B cell (primary cell): ENCODE measurements at regions not wholly inside any gene's neighbourhood (a gene's known extent, or its start where the extent isn't known, plus 50 kb on each side); places are given as distances from the start of the nearest gene placed in this dataset.

Experiments used
- ATAC-seq: fragments of 200-7000 bp; cut with Tn5 transposase; one replicate; pipeline ENCODE4 v1.10.0; 2021; ENCODE audit warnings: low read depth, mild to moderate bottlenecking, moderate number of reproducible peaks, moderate library complexity
- CTCF ChIA-PET: fragments of 350-600 bp; sonication (Branson Sonifier 250); formaldehyde crosslinking; loops from one replicate; lab custom pipeline; 2021; ENCODE audit warnings: antibody characterized with exemption, inconsistent platforms; lab: Charles Lee
- POLR2A ChIA-PET: fragments of 350-600 bp; sonication (Branson Sonifier 250); formaldehyde crosslinking; loops from one replicate; lab custom pipeline; 2021; ENCODE audit warnings: antibody characterized with exemption; lab: Charles Lee
- DNase-seq: peaks from one replicate; pipeline ENCODE4 v3.0.0; 2013
- H2AFZ ChIP-seq: 2 replicates; pipeline ENCODE4 v1.6.1; 2012; ENCODE audit warnings: mild to moderate bottlenecking, low read depth, low read length; ENCODE audit not compliant: insufficient read depth, poor library complexity, severe bottlenecking
- H3K27ac ChIP-seq, 2 donors: 1 replicate in 1 of 2; 2 replicates in 1 of 2; pipeline ENCODE4 v1.5.1; 2012 to 2013; ENCODE audit warnings: low read length in 2 of 2, mild to moderate bottlenecking in 2 of 2, moderate library complexity in 1 of 2
- H3K27me3 ChIP-seq, 4 experiments: fragments of 200-600 bp in 1 of 4; sonication (generic) in 1 of 4; replicated peaks in 1 of 4; 1 replicate in 2 of 4; 2 replicates in 2 of 4; pipeline versions ENCODE4 v1.6.1 to v1.7.0; 2013 to 2016; ENCODE audit warnings: low read length in 3 of 4, mild to moderate bottlenecking in 2 of 4, mixed read lengths in 1 of 4, moderate library complexity in 1 of 4; ENCODE audit not compliant: insufficient read depth in 4 of 4, control insufficient read depth in 3 of 4; ENCODE audit errors: control extremely low read depth in 1 of 4
- H3K36me3 ChIP-seq, 2 experiments: replicated peaks in 1 of 2; 1 replicate in 1 of 2; 2 replicates in 1 of 2; pipeline versions ENCODE4 v1.6.1 to v1.7.1; 2013; ENCODE audit warnings: low read length in 1 of 2; ENCODE audit not compliant: insufficient read depth in 2 of 2, control insufficient read depth in 1 of 2; ENCODE audit errors: control extremely low read depth in 1 of 2, extremely low read depth in 1 of 2
- H3K4me1 ChIP-seq, 2 donors: fragments of 200-600 bp in 1 of 2; sonication (generic) in 1 of 2; 1 replicate in 1 of 2; 2 replicates in 1 of 2; pipeline versions ENCODE4 v1.5.1 to v1.6.1; 2013 to 2017; ENCODE audit warnings: low read length in 2 of 2; ENCODE audit not compliant: control insufficient read depth in 2 of 2, insufficient read depth in 2 of 2
- H3K4me2 ChIP-seq: replicated peaks from 2 replicates; pipeline ENCODE3; 2012; ENCODE audit warnings: mild to moderate bottlenecking, low read depth, low read length; ENCODE audit not compliant: poor library complexity, severe bottlenecking
- H3K4me3 ChIP-seq, 5 experiments: fragments of 200-600 bp in 1 of 5; sonication (generic) in 1 of 5; 1 replicate in 3 of 5; 2 replicates in 2 of 5; pipeline versions ENCODE4 v1.5.1 to v1.7.0; 2011 to 2016; ENCODE audit warnings: low read length in 4 of 5, mild to moderate bottlenecking in 4 of 5, low read depth in 2 of 5, control low read depth in 1 of 5, moderate library complexity in 1 of 5; ENCODE audit not compliant: insufficient read depth in 1 of 5; ENCODE audit errors: control extremely low read depth in 1 of 5, extremely low read depth in 1 of 5
- H3K79me2 ChIP-seq: fragments of 200-600 bp; sonication (generic); one replicate; pipeline ENCODE4 v1.6.0; 2016; ENCODE audit warnings: low read length; ENCODE audit not compliant: control insufficient read depth, insufficient read depth
- H3K9ac ChIP-seq: fragments of 200-600 bp; sonication (generic); 2 replicates; pipeline ENCODE4 v1.6.1; 2017; ENCODE audit warnings: mild to moderate bottlenecking, low read length, moderate library complexity
- H3K9me3 ChIP-seq, 3 donors: one replicate each; pipeline versions ENCODE4 v1.6.1 to v1.7.1; 2013; ENCODE audit warnings: low read length in 2 of 3; ENCODE audit not compliant: control insufficient read depth in 2 of 3, insufficient read depth in 1 of 3; ENCODE audit errors: control extremely low read depth in 1 of 3
- H4K20me1 ChIP-seq: 2 replicates; pipeline ENCODE4 v1.6.0; 2012; ENCODE audit warnings: mild to moderate bottlenecking, low read length; ENCODE audit not compliant: insufficient read depth, control insufficient read depth, poor library complexity, severe bottlenecking
- H3K27ac Mint-ChIP-seq: one replicate; pipeline ENCODE4 v1.8.0; 2021; ENCODE audit warnings: mixed read lengths
- H3K27me3 Mint-ChIP-seq: one replicate; pipeline ENCODE4 v1.8.0; 2021; ENCODE audit warnings: mixed read lengths
- H3K4me1 Mint-ChIP-seq: one replicate; pipeline ENCODE4 v1.8.0; 2021; ENCODE audit warnings: mixed read lengths
- H3K4me3 Mint-ChIP-seq: one replicate; pipeline ENCODE4 v1.8.0; 2021; ENCODE audit warnings: mixed read lengths
- H3K9me3 Mint-ChIP-seq: one replicate; pipeline ENCODE4 v1.8.0; 2022; ENCODE audit warnings: mixed read lengths; ENCODE audit not compliant: insufficient read depth
- CTCF ChIP-seq: fragments of 200-600 bp; IDR thresholded peaks from one replicate; pipeline ENCODE4 v1.8.0; 2022; ENCODE audit warnings: antibody characterized with exemption, mild to moderate bottlenecking
- EZH2 ChIP-seq: IDR thresholded peaks from 2 replicates; pipeline ENCODE4 v1.6.1; 2012; ENCODE audit warnings: borderline replicate concordance, low read depth, mild to moderate bottlenecking, moderate library complexity, low read length; ENCODE audit not compliant: insufficient read depth, poor library complexity, severe bottlenecking
- WGBS: methylation state at CpG from one replicate; pipeline ENCODE4 v1.1.5; 2013; ENCODE audit warnings: missing lambda C conversion rate; ENCODE audit not compliant: insufficient coverage; 5-methylcytosine and 5-hydroxymethylcytosine counted together
- intact Hi-C: fragments of 100-400 bp; cut with micrococcal nuclease; formaldehyde crosslinking; loops from one replicate; pipeline ENCODE4 v1.10.0; 2022

GRCh38 chr3:13164893-13165492 lies 91.8 kb upstream of the IQSEC1 start:
- TF ChIP-seq CTCF (no peak), EZH2 (no peak)
- Histone ChIP-seq H3K36me3 (no peaks in the 10 kb centered on the region), H3K79me2 (no peaks in the 10 kb centered on the region), H3K4me3 (no peak overlapping the region), H3K27me3 (peaks cover 0 to 5% (median 0%) of the 10 kb centered on the region in 4 experiments), H3K9me3 (peaks cover 0 to 4% (median 0%) of the 10 kb centered on the region in 3 donors), H3K27ac (no peak overlapping the region), H2AFZ (no peak overlapping the region), H3K9ac (no peak overlapping the region), H4K20me1 (no peaks in the 10 kb centered on the region), H3K4me1 (no peaks in the 10 kb centered on the region), H3K4me2 (no peak overlapping the region)
- H3K4me1 Mint-ChIP-seq: no peaks in the 10 kb centered on the region
- 89% methylated on average over 6 of the region's 9 CpGs for WGBS
- no peak for DNase-seq
- ATAC-seq: no peak
- ChIA-PET POLR2A (no interaction called here), CTCF (no interaction called here)
- H3K27me3 Mint-ChIP-seq: peaks cover 10% of the 10 kb centered on the region
- H3K4me3 Mint-ChIP-seq: no peak overlapping the region
- H3K9me3 Mint-ChIP-seq: no peaks in the 10 kb centered on the region
- H3K27ac Mint-ChIP-seq: no peak overlapping the region
- intact Hi-C loops: no loop called here

GRCh38 chr3:13163848-13164382 lies 90.7 kb upstream of the IQSEC1 start:
- H3K9me3 Mint-ChIP-seq: no peaks in the 10 kb centered on the region
- no peaks in the 10 kb centered on the region for H3K4me1 Mint-ChIP-seq
- no peak for DNase-seq
- WGBS: 96% methylated on average over 16 of the region's 16 CpGs
- ATAC-seq: no peak
- Histone ChIP-seq H2AFZ (no peak overlapping the region), H3K4me1 (no peaks in the 10 kb centered on the region), H3K36me3 (no peaks in the 10 kb centered on the region), H4K20me1 (no peaks in the 10 kb centered on the region), H3K4me3 (no peak overlapping the region), H3K27ac (no peak overlapping the region), H3K4me2 (no peak overlapping the region), H3K9ac (no peak overlapping the region), H3K9me3 (peaks cover 0 to 2% (median 0%) of the 10 kb centered on the region in 3 donors), H3K79me2 (no peaks in the 10 kb centered on the region), H3K27me3 (peaks cover 0 to 5% (median 0%) of the 10 kb centered on the region in 4 experiments)
- H3K27me3 Mint-ChIP-seq: peaks cover 10% of the 10 kb centered on the region
- no peak overlapping the region for H3K4me3 Mint-ChIP-seq
- intact Hi-C loops: no loop called here
- H3K27ac Mint-ChIP-seq: no peak overlapping the region
- TF ChIP-seq CTCF (no peak), EZH2 (no peak)
- CTCF ChIA-PET: no interaction called here
- POLR2A ChIA-PET: no interaction called here
